Esophagus squamous epithelium (tissue), 5 donors: ENCODE measurements at regions not wholly inside any gene's neighbourhood (a gene's known extent, or its start where the extent isn't known, plus 50 kb on each side); places are given as distances from the start of the nearest gene placed in this dataset.

Experiments
- DNase-seq: peaks from one replicate; lab custom pipeline; 2025; lab: John Stamatoyannopoulos, UW
- H3K27ac ChIP-seq, 4 donors: fragments of 200-600 bp; sonication (generic); one replicate each; pipeline ENCODE4 v1.5.1; 2016 to 2019; ENCODE audit warnings: mild to moderate bottlenecking in 1 of 4
- H3K27me3 ChIP-seq, 4 donors: fragments of 200-600 bp; sonication (generic); 1 replicate in 3 of 4; 2 replicates in 1 of 4; pipeline versions ENCODE4 v1.5.1 to v1.6.0; 2017 to 2021; ENCODE audit warnings: antibody characterized with exemption in 1 of 4
- H3K36me3 ChIP-seq, 3 donors: fragments of 200-600 bp; sonication (generic); one replicate each; pipeline ENCODE4 v1.5.1; 2016 to 2019
- H3K4me1 ChIP-seq, 3 donors: fragments of 200-600 bp; sonication (generic); one replicate each; pipeline ENCODE4 v1.5.1; 2017 to 2019
- H3K4me3 ChIP-seq, 4 donors: fragments of 200-600 bp; sonication (generic); 1 replicate in 3 of 4; 2 replicates in 1 of 4; pipeline ENCODE4 v1.5.1; 2016 to 2019; ENCODE audit warnings: mild to moderate bottlenecking in 2 of 4, moderate library complexity in 1 of 4
- H3K9me3 ChIP-seq, 3 donors: fragments of 200-600 bp; sonication (generic); one replicate each; pipeline ENCODE4 v1.5.1; 2016 to 2019
- POLR2A ChIP-seq, 4 donors: fragments of 450-650 bp; IDR thresholded peaks; one replicate each; pipeline ENCODE4 v1.6.1; 2017; ENCODE audit warnings: antibody characterized with exemption in 4 of 4, mild to moderate bottlenecking in 4 of 4, moderate library complexity in 3 of 4
- WGBS, 2 donors: methylation state at CpG; one replicate each; pipeline ENCODE4 v1.1.5; 2018; 5-methylcytosine and 5-hydroxymethylcytosine counted together
- intact Hi-C: fragments of 100-400 bp; cut with DNase I; formaldehyde crosslinking; loops from one replicate; pipeline ENCODE4 v1.15.0; 2022
- small RNA-seq, 4 donors: library from RNA; depleted of rRNA; stranded (forward); fragments of <200 nt; gene quantifications; one replicate each; pipeline ENCODE3, GENCODE V24; 2016
- TF ChIP-seq, protein P1 (sequence below), 6 experiments: fragments of 450-650 bp in 4 of 6; fragments of 200-600 bp in 2 of 6; sonication (generic) in 2 of 6; IDR thresholded peaks; one replicate each; pipeline ENCODE4 v1.5.1; 2016 to 2019; ENCODE audit warnings: antibody characterized with exemption in 6 of 6, mild to moderate bottlenecking in 4 of 6, moderate library complexity in 4 of 6
- donor health status: DM: yes; HTN: yes; CAD: no.

DNA sequence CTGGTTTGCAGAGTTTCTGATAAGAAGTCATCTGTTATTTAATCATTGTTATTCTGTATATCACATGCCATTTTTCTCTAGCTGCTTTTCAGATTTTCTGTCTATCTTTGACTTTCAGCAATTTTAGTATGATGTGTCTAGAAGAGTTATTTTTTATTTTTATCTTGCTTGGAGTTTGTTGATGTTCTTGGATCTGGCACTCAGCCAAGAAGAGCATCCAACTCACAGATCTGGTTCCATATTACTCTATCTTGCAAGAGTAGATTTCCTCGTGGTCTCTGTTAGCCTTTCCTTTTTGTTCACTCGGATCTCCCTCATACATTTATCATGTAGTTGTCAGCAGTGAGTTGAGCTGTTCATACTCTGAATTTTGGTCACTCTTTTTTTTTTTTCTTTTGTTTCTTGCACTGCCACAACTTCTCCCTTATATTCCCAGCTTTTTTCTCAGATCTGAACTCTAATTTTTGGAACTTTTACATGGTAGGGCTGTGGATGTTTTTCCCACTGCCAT is 54.8 kb upstream of the CALCR start:
- intact Hi-C loops, result no loop called here
- no peaks in the 10 kb centered on the region for H3K9me3 ChIP-seq
- no peak overlapping the region for H3K4me3 ChIP-seq
- WGBS, 2 donors, result 18% methylated on average over 2 of the region's 2 CpGs
- no peak for DNase-seq
- H3K4me1 ChIP-seq, result no peaks in the 10 kb centered on the region
- no peaks in the 10 kb centered on the region for H3K27me3 ChIP-seq
- no peaks in the 10 kb centered on the region for H3K36me3 ChIP-seq
- no peak for TF ChIP-seq POLR2A (IDR thresholded peaks at IDR 0.05)
- TF ChIP-seq, protein P1, sequence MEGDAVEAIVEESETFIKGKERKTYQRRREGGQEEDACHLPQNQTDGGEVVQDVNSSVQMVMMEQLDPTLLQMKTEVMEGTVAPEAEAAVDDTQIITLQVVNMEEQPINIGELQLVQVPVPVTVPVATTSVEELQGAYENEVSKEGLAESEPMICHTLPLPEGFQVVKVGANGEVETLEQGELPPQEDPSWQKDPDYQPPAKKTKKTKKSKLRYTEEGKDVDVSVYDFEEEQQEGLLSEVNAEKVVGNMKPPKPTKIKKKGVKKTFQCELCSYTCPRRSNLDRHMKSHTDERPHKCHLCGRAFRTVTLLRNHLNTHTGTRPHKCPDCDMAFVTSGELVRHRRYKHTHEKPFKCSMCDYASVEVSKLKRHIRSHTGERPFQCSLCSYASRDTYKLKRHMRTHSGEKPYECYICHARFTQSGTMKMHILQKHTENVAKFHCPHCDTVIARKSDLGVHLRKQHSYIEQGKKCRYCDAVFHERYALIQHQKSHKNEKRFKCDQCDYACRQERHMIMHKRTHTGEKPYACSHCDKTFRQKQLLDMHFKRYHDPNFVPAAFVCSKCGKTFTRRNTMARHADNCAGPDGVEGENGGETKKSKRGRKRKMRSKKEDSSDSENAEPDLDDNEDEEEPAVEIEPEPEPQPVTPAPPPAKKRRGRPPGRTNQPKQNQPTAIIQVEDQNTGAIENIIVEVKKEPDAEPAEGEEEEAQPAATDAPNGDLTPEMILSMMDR (IDR thresholded peaks at IDR 0.05), result no peak
- H3K27ac ChIP-seq, result no peak overlapping the region

DNA sequence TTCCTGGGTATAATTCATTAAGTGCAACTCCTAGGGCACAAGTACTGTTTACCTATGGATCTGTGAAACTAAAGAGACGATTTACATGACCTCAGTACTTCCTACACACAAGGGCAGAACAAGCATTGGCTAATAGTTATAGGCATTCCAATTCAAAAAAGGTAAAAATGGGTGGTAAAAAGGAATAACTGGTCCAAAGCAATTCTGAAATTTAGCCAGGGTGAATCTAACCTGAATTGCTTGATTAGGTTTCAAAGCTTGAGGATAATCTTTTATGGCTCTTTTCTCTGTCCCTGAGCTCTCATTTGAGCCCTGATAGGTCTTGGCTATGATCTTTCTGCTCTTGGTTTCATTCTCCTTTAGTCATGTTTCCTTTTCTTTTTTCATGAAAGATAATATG is 52.3 kb upstream of the CALCR start:
- Histone ChIP-seq H3K27me3 (no peaks in the 10 kb centered on the region), H3K4me1 (no peaks in the 10 kb centered on the region), H3K27ac (no peak overlapping the region), H3K4me3 (no peak overlapping the region), H3K36me3 (no peaks in the 10 kb centered on the region), H3K9me3 (no peaks in the 10 kb centered on the region)
- WGBS, 2 donors, result 17 to 18% methylated on average over 1 of the region's 1 CpG
- intact Hi-C loops, result no loop called here
- TF ChIP-seq, protein P1 (IDR thresholded peaks at IDR 0.05), result no peak
- no peak for TF ChIP-seq POLR2A (IDR thresholded peaks at IDR 0.05)
- DNase-seq, result no peak

Small RNA genes in the stretch of these regions (small RNA-seq; reads per million reads assigned to genes)
- gene AC002075.2 (0 reads per million in 4 donors), gene MIR4652 (0 reads per million in 4 donors)
